ENCODE measurements at regions not wholly inside any gene's neighbourhood (a gene's known extent, or its start where the extent isn't known, plus 50 kb on each side); places are given as distances from the start of the nearest gene placed in this dataset.

DNA sequence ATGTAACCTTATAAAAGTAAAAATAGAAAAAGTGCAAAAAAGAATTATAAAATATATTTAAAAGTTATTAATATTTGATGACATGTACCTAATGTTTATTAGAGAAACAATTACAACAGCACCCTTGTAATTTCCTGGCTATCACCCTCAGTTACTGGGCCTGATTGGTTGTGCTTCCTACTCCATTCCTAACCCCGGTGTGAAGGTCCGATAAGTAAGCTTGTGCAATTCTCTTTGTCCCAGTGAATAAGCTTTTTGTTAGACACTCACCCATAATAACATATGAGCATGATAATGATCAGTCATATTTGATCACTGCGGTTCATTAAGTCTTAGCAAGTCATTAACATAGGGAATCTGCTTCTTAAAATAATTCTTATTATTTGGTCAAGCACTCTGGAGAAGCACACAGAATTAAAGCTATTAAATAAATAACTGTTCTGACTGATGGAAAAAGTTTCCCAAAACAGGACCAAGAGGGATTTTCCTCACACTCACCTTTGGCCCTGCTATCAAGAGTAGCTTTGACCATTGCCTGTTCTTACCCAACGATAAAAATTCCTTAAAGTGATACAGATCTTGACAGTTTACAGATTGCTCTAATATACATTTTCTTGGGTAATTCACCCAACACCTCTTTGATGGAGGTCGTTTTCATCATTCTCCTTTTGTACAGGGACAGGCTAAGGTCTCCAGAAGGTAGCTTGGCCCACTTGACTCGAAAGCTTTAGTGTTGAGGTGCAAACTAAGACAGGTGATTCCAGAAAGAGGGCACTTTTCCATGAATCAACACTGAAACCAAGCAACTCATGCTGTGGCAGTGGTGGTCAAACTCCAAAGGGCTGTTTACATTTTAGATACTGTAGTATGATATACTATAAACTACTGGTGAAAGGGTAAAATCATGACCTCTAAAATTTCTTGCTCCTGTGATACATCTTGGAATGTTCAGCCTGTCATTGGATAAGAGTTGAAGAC lies 543.0 kb upstream of the KCNMB2 start:
- DNase-seq (ENCODE audit: low spot score): no peak

DNA sequence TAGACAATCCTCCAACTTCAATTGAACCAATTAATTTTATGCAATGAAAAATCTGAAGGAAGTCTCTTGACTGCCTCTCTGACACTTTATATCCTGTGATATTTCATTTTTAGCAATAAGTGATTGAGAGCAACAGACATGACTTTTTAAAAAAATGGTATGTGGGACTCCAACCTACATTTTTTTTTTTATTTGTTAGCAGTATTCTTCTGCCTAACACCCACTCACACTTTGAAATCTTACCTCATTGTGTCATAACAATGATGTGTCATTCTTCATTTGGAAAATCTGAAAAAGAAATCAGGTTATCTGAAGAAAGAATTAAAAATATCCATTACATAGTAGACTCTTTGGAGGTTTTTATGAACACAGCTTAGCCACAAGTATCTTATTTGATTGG lies 541.3 kb upstream of the KCNMB2 start:
- no peak for DNase-seq (ENCODE audit: low spot score)

DNA sequence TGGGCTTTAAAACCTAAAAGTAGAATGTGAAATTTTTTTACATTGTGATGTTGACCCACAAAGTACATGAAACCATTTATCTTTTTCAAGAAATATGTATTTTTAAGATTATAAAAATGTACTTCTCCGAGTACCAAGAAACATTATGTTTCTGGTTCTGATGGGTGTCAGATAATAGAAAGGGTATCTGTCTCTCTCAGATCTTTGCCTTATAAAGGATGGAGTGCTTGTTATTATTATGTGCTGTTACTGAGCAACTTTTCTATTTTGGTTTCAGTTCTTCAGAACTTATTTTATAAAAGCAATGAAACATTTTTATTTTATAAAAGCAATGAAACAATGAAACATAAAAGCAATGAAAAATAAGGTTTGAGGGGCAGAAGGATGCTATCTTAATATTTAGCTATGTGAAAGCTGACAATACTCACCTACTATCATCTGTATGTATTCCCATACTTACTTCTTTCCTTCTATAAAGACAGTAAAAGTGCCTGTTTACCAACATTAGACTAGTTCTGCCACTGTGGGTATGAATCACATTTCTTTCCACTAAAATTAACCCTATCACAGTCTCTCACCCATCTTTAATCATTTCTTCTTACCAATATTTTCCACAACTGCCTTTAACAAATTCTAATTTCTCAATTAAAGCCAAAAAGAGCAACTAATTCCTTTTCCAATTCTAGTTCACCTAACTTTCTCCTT lies 540.7 kb upstream of the KCNMB2 start:
- no peak for DNase-seq (ENCODE audit: low spot score)

DNA sequence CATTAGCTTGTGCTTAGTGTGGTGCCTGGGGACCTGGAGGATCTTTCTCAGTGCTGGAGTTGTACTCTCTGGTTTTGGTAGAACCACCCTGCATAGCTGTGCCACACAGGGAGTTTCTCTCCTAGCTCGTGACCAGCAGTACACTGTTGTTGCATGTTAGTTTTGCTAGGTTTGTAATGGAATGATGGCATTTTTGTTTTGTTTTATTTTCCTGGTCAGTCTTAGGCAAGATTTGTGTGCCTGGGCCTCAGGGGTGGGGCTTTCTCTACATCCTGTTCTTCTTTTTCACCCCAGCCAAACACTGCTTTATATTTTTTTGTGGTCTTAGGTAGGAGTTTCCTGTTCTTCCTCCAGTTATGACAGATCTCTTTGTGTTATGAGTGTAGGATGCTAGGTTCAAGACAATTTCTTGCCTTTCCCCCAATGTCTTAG lies 534.5 kb upstream of the KCNMB2 start:
- no peak for DNase-seq (ENCODE audit: low spot score)

DNA sequence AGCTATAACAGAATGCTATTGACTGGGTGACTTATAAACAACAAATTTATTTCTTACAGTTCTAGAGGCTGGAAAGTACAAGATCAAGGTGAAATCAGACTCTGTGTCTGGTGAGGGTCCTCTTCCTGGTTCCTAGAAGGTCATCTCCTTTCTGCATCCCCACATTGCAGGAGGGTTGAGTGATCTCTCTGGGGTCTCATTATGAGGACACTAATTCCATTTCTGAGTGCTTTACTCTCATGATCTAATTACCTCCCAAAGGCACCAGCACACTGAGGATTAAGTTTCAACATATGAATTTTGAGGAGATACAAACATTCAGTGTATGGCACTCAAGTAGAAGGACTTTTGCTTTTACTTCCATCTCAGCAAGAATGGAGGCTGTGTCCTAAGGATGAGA lies 534.1 kb upstream of the KCNMB2 start:
- no peak for DNase-seq (ENCODE audit: low spot score)

DNA sequence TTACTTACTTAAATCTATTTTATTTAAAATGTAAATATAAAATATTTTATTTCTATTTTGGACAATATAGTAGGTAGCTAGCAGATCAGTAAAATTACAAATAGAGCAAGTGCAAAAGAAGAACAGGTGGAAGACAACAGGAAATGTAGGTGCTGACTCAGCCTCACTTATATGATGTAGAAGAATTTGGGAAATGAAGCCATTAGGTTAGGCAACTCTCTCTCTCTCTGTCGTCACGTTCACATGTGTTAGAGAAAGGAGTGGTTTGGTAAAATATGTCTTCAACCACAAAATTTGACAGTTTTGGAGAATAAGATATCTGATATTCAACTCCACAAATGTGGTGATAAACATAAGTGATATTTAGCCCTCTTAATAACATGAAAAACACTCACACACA lies 532.5 kb upstream of the KCNMB2 start:
- DNase-seq (ENCODE audit: low spot score): no peak

DNA sequence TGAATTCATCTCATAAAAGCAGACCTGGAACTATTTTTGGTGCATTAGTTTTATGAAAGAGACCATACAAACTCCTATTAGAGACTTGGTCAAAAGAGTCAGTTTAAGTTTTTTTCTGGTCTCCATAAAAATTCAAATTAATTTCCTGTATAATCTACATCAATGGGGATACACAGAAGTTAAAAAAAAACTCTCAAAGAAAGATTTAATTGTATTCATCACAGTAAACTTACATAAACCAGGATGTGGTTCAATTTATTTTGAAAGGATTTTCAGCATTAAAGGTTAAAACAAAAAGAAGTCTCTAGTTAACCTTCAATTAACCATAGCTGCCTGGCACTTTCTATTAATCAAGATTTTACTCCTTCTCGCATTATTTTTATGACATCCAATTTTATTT lies 530.3 kb upstream of the KCNMB2 start:
- no peak for DNase-seq (ENCODE audit: low spot score)

DNA sequence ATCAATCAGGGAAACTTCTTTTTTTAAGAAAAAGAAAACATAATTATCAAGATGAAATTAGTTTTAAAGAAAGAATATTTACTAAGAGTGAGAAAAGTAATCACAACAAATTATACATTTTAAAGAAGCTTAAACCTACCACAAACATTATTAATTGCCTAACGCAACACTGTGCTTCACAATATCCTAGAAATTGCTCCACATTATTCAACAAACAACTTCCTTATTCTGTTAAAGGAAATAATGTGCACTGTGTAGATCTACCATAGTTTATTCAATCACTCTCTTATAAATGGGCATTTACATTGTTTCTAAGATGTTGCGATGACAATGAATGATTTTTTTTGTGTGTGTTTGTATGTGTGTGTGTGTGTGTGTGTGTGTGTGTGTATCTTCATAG lies 525.9 kb upstream of the KCNMB2 start:
- no peak for DNase-seq (ENCODE audit: low spot score)

DNA sequence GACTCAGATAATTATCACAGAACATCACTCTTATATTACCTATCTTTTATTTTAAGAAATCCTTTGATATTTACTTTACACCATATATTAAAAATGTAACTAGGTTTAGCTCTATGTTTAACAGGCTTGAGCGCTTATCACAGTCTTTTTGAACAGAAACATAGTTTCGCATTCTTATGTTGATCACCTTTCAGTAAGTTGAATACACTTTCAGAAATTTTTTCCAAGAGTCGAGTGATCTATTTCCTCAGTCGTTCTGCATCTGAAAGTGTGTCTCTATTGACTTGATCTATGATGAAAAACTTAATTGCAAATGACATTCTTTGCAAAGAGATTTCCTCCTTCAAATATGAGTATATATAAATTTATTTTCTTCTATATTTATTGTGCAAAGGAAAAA lies 516.6 kb upstream of the KCNMB2 start:
- no peak for DNase-seq (ENCODE audit: low spot score)

DNA sequence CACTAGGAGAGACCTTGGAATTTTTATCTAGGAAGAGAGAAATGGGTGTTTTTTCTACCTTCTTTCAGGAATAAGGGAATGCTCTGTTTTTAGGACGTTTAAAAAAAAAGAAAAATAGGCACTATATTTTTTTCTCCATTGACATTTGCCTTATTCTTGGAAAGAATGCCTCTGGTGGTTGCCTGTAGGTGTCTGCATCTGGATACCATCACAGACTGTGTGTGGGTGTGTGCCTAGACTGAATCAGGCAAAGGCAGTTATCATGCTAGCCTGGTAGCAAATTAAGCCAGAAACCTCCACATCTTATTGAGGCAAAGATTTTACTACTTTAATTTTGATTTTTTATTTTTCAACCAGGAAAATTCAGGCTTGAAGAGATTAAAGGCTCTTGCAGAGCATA lies 513.6 kb upstream of the KCNMB2 start:
- DNase-seq (ENCODE audit: low spot score): no peak

DNA sequence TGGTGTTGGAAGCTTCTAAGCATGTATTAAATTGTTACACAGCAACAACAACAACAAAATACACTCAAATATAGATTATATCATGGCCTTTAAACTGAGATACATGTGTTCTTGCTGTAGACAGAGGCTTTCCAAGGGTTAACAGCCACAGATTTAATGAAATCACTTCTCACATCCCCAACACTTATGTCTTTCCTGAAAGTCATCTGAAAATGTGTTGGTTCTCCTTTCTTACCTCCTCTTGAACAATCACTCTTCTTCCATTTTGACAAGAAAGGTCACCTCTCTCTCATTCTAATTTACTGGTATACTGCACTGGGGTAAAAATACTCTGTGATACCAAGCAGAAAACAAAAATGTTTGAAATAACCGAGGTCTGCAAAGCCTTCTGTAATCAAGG lies 507.3 kb upstream of the KCNMB2 start:
- no peak for DNase-seq (ENCODE audit: low spot score)

DNA sequence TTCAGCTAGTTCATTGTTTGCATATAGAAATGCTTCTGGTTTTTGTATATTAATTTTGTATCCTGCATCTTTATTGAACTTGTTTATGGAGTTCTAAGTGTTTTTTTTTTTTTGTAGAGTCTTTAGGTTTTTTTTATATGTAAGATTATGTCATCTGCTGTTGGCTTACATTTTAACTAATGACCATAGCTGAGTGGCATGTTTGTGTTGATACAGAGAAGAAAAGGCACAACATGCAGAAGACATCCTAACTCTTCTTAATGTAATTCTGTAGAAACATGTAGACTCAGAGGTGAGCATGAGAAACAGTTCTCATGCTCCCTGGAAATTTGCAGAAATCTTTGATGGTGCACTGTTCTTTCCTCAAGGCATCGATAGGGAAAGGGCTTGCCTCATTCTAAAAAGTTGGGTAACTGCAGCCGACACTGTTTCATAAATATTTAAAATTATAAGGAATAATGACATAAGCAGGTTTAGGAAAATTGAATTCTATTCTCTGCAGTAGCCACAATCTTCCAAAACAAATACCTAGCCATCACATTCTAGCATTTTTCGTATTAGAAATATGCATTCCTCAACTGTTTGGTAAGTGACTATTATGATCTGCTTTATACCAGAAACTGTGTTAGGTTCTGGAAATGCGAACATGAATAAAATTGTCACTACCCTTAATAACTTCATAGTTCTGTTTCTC lies 499.6 kb upstream of the KCNMB2 start:
- no peak for DNase-seq (ENCODE audit: low spot score)

DNA sequence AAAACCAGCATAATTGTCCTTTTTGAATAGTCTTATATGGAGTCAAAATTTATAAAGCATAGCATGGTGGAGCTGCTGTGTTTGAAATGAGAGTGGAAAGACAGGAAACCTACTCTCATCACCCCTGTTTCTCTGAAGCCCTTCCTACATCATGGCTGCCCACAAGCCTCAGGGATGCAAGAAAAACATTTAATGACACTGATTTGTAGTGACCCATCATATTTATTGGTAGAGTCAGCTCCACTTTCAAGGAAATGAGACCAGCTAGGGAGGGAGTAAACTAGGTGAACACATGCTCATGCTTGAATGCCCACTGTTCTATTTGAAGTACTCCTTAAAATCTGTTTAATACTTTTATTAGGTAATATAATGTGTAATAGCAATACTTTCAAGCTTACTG lies 494.3 kb upstream of the KCNMB2 start:
- DNase-seq (ENCODE audit: low spot score): no peak

DNA sequence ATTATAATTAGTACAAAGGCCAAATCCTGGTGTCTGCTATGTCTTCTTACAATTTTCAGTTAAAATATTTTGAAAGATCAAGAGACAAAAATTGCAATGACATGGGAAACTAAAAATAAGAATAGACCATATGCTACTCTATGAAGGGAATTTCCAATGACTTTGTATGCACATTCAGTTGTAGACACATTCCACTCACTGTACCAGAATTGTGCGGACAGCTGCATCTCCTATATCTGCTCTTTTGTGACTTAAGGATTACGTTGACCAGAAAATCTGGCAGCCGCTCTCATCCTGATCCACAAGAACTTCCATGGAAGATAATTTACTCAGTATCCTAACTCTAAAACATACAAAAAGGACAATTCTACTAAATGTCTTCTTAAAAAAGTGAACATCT lies 493.9 kb upstream of the KCNMB2 start:
- DNase-seq (ENCODE audit: low spot score): no peak

DNA sequence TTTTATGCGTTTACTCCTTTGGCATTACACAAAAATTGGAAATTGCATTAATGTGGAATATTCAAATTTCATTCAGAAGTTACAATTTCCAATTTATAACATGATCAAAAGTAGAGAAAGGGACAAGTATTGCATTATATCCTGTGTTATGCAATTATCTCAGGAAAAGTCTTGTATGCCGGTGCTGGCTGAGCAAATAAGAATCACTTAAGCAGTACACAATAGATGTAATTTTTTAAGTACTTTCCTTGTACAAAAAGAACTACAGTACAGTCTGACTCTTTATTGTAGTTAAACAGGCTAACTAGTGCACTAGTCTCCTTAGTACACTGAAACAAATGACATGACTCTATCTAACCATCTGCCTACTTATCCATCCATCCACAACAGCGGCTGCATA lies 493.2 kb upstream of the KCNMB2 start:
- DNase-seq (ENCODE audit: low spot score): no peak

DNA sequence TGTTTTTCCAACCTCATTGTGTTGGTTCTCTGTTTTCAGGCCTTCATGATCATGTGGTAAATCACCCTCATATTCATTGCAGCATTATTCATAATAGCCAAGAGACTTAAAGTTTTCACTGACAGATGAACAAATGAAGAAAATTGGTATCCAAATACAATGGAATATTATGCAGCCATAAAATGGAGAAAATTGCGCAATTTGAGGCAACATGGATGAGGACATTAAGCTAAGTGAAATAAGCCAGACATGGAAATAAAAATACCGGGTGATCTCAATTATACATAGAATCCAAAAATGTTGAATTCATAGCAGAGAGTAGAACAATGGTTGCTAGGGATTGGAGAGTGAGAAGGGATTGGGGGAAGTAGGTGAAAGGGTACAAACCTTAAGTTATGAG lies 491.9 kb upstream of the KCNMB2 start:
- no peak for DNase-seq (ENCODE audit: low spot score)

DNA sequence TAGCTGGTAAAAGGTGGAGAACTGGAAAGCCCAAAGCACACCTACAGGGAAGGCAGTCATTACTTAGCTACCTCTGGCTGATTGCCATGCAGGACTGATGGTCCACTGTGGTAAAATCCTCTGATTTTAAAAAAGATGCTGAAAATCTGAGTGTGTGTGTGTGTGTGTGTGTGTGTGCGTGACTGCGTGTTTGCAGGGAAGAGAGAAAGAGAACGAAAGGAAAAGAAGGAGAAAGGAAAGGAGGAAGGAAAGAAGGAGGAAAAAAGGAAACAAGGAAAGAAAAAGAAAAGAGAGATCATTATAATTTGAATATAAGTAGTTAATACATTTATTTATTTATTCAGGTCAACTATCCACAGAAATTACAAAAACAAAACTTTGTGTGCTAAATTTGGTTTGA lies 488.7 kb upstream of the KCNMB2 start:
- DNase-seq (ENCODE audit: low spot score): no peak

DNA sequence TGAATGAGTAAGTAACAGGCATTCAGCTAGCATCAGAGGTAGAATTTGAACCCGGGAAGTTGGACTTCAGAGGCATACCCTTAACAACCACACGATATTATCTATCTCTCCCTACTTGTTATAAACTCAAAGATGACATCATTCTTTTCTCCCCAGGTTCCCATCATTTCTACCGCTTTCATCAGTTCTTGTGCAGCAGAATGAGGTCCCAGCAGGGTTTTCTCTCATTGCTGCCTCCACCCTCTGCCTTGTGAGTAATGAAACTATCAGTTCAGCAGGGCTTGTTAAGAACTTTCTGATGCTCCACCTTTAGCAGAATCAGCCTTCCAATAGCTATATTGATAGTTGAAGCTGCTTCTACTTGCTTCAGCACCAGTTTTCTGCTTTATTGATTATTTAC lies 487.5 kb upstream of the KCNMB2 start:
- no peak for DNase-seq (ENCODE audit: low spot score)

DNA sequence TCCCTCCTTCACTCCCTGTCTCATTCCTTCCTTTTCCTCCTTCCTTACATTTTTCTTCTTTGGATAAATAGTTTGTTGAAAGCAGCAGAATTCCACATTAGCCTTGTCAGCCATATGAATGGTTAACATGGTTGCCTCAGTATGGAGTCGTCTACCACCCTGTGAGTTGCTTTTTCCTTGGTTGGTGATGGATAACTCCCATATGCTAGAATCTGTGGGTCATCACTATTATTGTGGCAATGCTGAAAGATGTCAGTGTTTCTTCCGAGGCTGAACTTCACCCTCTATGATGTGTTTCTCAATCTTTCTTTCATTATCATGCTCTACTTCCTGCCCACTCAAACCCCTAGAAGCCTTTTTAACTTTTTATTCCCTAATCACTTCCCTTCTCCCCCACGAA lies 481.8 kb upstream of the KCNMB2 start:
- DNase-seq (ENCODE audit: low spot score): no peak

DNA sequence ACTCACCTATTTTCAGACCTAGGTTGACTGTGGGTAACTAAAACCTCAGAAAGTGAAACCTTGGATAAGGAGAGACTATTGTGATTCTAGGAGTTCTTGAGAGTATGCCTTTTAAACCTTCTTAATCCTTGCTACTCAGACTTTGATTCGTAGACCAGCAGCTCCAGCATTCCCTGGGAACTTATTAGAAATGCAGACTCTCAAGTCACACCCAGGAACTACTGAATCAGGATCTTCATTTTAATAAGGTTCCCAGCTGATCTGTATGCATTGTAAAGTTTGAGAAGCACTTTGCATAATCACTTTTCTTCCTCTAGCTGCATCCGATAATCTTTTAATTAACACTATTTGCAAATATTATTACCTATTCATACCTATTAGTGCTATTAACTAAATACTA lies 480.3 kb upstream of the KCNMB2 start:
- DNase-seq (ENCODE audit: low spot score): no peak

DNA sequence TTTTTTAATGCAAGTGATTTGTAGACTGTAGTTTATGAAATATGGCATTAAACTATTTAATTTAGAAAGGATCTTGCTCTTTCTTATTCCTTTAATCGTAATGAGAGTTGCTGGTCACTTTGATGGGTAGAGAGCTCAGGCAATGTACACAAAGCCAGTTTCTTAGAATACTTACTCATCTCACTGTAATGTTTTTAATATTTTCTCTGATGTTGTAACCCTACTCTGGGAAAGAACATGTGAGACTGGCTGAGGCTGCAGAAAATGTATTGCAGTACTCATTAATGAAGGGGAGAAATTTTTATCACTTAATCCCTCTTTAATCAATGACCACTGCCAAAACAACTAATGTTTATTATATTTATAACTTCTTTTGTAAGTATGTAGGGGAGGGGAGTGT lies 479.4 kb upstream of the KCNMB2 start:
- no peak for DNase-seq (ENCODE audit: low spot score)

DNA sequence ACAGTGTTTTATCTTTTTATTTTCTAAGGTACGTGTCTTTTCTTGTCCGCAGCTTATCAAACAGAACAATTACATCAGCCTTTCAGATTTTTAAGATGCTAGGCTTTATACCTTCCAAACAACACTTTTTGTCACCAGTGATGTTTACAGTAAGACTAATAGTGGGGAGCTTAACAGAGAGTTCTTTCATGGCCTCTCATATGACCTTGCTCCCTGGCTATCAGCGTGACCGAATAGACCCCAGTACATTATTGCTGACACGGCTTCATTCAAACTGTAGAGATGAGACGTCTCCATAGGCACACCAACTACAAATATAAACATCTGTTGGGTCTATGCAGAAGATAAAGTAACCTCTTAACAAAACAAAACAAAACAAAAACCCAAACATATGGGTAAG lies 477.6 kb upstream of the KCNMB2 start:
- no peak for DNase-seq (ENCODE audit: low spot score)

DNA sequence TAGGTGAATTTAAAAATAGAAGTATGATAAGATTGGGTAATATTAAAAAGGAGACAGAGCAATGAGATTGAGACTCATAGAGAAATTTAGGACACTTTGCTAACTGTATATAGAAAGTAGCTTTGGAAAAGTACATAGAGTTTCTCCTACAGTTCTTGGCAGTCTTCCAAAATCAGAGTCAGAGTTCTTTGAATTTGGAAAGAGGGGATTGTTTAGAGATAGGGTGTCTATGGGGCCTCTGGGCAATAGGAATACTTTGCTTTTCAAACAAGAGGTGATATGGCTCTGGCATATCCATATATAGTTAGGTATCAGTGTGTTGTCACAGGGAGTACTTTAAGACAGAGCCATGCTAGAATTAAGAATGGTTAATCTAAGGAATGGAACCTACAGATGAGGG lies 477.1 kb upstream of the KCNMB2 start:
- DNase-seq (ENCODE audit: low spot score): no peak

Measured in NAMALWA (cell line).